ENCODE measurements at regions not wholly inside any gene's neighbourhood (a gene's known extent, or its start where the extent isn't known, plus 50 kb on each side); places are given as distances from the start of the nearest gene placed in this dataset.

GRCh38 chr9:109627042-109627441 is 128.9 kb upstream of the PTPN3 start:
- Histone ChIP-seq H3K4me3 (ENCODE audit: low read depth, low read length) (no peak overlapping the region), H3K36me3 (ENCODE audit: control insufficient read depth, insufficient read depth, low read length) (no peaks in the 10 kb centered on the region), H3K27me3 (ENCODE audit: control insufficient read depth, insufficient read depth, low read length) (peaks cover 12% of the 10 kb centered on the region)
- ChIA-PET POLR2A (no interaction called here), CTCF (no interaction called here)
- TF ChIP-seq CTCF (IDR thresholded peaks at IDR 0.05; ENCODE audit: insufficient read depth, low read depth, low read length) = no peak
- no peak for DNase-seq (ENCODE audit: low read depth)

- ChIA-PET CTCF (no interaction called here), POLR2A (no interaction called here)
- H3K4me3 ChIP-seq (ENCODE audit: low read depth, low read length) = no peak overlapping the region
- no peak for DNase-seq (ENCODE audit: low read depth)
- no peak for TF ChIP-seq CTCF (IDR thresholded peaks at IDR 0.05; ENCODE audit: insufficient read depth, low read depth, low read length)
- H3K36me3 ChIP-seq (ENCODE audit: control insufficient read depth, insufficient read depth, low read length) = no peaks in the 10 kb centered on the region
- H3K27me3 ChIP-seq (ENCODE audit: control insufficient read depth, insufficient read depth, low read length) = peaks cover 12% of the 10 kb centered on the region
Measured at GRCh38 chr9:109629615-109630014, 131.5 kb upstream of the PTPN3 start.

- TF ChIP-seq CTCF (IDR thresholded peaks at IDR 0.05; ENCODE audit: insufficient read depth, low read depth, low read length) = no peak
- ChIA-PET CTCF (no interaction called here), POLR2A (no interaction called here)
- DNase-seq (ENCODE audit: low read depth) = no peak
- peaks cover 12% of the 10 kb centered on the region for H3K27me3 ChIP-seq (ENCODE audit: control insufficient read depth, insufficient read depth, low read length)
- no peak overlapping the region for H3K4me3 ChIP-seq (ENCODE audit: low read depth, low read length)
- no peaks in the 10 kb centered on the region for H3K36me3 ChIP-seq (ENCODE audit: control insufficient read depth, insufficient read depth, low read length)
Measured at GRCh38 chr9:109632817-109633216, 134.7 kb upstream of the PTPN3 start.

GRCh38 chr9:109639674-109640579 is 140.1 kb upstream of the PALM2AKAP2 start:
- no peak for DNase-seq (ENCODE audit: low read depth)
- ChIA-PET CTCF (interaction anchor here (0.5 kb wide), 1 partner anchor 32 kb away, joined by 4 read pairs; no protein-coding TSS in a partner anchor), POLR2A (no interaction called here)
- H3K4me3 ChIP-seq (ENCODE audit: low read depth, low read length) = peak overlapping the region; percentile 30
- H3K36me3 ChIP-seq (ENCODE audit: control insufficient read depth, insufficient read depth, low read length) = no peaks in the 10 kb centered on the region
- 0 out of 2 replicates have a peak, but pooled peaks have one; percentile 2 for TF ChIP-seq CTCF (IDR thresholded peaks at IDR 0.05; ENCODE audit: insufficient read depth, low read depth, low read length)
- H3K27me3 ChIP-seq (ENCODE audit: control insufficient read depth, insufficient read depth, low read length) = peaks cover 40% of the 10 kb centered on the region

- ChIA-PET CTCF (interaction anchor here (0.5 kb wide), 1 partner anchor 31 kb away, joined by 4 read pairs; no protein-coding TSS in a partner anchor), POLR2A (no interaction called here)
- DNase-seq (ENCODE audit: low read depth) = no peak
- no peak for TF ChIP-seq CTCF (IDR thresholded peaks at IDR 0.05; ENCODE audit: insufficient read depth, low read depth, low read length)
- H3K27me3 ChIP-seq (ENCODE audit: control insufficient read depth, insufficient read depth, low read length) = peaks cover 38% of the 10 kb centered on the region
- H3K4me3 ChIP-seq (ENCODE audit: low read depth, low read length) = peak overlapping the region; percentile 30
- no peaks in the 10 kb centered on the region for H3K36me3 ChIP-seq (ENCODE audit: control insufficient read depth, insufficient read depth, low read length)
Measured at GRCh38 chr9:109640580-109641371, 139.2 kb upstream of the PALM2AKAP2 start.

Measured in BJ (cell line).